AG10803 (cell line): ENCODE measurements at regions not wholly inside any gene's neighbourhood (a gene's known extent, or its start where the extent isn't known, plus 50 kb on each side); places are given as distances from the start of the nearest gene placed in this dataset.

Experiments
- DNase-seq: peaks from one replicate; pipeline ENCODE4 v3.0.0; 2010; ENCODE audit warnings: low read depth
- H3K4me3 ChIP-seq: 2 replicates; pipeline ENCODE4 v1.5.1; 2011; ENCODE audit warnings: mild to moderate bottlenecking, low read length, control low read depth
- TF ChIP-seq, protein P1 (sequence below): conservative IDR thresholded peaks from 2 replicates; pipeline ENCODE4 v1.5.1; 2011; ENCODE audit warnings: mild to moderate bottlenecking, low read length, control low read depth, inconsistent platforms

DNA sequence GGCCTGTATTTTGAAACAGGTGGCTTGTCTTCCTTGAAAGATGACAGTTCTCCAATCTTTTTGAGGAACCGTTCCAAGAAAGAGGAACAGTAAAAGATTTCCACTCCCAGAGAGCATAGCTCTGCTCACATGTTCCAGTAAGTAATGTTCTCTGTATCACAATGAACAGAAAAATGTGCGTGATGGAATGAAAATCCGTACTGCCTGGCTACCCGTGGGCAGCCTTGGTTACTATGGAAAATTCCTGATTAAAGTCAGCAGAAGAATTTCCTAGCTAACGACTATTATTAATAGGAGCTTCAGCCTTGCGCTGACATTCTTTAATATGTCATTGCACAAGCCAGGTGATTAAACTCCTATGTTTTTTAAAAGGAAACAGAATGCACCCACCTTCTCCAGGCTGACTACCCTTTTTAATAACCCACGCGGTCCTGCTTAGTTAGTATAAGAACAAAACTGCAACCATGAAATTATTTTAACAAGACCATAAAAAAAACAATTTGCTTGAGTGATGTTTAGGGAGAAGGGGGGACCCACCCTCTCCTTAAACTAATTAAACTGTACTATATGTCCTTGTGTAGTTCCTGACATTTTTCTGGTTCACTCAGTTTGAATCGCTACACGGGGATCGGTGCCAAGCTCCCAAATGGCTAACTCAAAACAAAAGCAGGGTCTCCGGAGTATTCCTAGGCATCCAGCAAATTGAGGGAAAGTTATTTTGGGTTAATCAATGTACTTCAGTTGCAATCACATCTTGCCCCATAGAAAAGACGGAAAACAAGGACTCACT lies 54.8 kb upstream of the CPEB4 start:
- DNase-seq = no peak
- H3K4me3 ChIP-seq = no peak overlapping the region
- TF ChIP-seq, protein P1, sequence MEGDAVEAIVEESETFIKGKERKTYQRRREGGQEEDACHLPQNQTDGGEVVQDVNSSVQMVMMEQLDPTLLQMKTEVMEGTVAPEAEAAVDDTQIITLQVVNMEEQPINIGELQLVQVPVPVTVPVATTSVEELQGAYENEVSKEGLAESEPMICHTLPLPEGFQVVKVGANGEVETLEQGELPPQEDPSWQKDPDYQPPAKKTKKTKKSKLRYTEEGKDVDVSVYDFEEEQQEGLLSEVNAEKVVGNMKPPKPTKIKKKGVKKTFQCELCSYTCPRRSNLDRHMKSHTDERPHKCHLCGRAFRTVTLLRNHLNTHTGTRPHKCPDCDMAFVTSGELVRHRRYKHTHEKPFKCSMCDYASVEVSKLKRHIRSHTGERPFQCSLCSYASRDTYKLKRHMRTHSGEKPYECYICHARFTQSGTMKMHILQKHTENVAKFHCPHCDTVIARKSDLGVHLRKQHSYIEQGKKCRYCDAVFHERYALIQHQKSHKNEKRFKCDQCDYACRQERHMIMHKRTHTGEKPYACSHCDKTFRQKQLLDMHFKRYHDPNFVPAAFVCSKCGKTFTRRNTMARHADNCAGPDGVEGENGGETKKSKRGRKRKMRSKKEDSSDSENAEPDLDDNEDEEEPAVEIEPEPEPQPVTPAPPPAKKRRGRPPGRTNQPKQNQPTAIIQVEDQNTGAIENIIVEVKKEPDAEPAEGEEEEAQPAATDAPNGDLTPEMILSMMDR = no peak

DNA sequence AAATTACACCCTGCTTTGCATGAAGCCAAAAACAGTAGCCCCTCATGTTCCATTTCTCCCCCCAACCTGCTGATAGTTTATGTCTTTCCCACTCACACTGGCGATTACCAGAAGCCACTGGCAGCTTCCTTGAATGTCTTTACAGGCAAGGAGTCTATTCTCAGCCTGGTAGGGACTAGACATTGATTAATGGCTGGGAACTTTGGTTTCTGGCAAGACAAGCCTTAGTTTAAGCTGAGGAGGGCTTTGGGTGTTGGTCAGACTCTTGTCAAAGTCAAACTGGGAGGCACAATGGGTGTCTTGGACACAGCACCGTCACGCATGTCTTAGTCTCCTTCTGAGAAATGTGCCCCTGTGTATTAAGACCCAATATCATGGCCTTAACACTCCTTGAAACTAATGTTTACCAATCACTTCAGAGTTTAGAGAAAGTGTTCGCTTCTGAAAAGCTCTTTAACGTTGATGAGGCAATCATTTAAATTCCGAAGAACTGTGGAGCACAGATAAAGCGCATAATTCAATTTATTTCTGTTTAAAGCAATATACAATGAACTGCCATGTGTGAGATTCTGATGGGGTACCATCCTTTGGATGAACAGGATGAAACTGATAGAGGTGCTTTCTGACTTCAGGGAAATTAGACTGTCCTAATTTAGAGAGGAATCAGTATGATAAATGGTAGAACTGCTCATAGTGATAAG lies 53.9 kb upstream of the CPEB4 start:
- TF ChIP-seq, protein P1 = no peak
- DNase-seq = no peak

DNA sequence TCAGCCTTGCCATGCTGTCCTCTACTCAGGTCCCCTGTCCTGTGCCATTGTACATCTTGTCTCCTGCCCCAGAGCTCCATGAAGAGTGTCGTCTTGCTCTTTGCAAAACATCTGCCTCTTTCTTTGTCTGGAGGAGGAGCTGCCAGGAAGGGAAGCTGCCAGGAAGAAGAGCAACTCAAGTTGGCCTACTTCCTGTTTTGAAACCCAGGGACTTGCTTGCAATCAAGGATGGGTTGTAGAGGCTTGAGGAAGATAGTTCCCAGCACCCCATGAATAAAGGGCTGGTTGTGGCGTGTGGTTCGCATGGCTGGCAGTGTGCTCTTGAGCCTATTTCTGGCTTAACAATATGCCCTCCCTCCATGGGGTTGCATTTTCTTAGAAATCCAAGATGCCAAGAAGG lies 53.0 kb upstream of the CPEB4 start:
- TF ChIP-seq, protein P1 = no peak
- no peak overlapping the region for H3K4me3 ChIP-seq
- DNase-seq = no peak

More for the DNA sequence above, 53.9 kb upstream of the CPEB4 start:
- no peak overlapping the region for H3K4me3 ChIP-seq

- TF ChIP-seq, protein P1 = no peak
- no peak overlapping the region for H3K4me3 ChIP-seq
- DNase-seq = no peak
Measured at GRCh38 chr5:173835661-173836060, 52.5 kb upstream of the CPEB4 start.

GRCh38 chr5:173837654-173838053 lies 50.5 kb upstream of the CPEB4 start:
- no peak for DNase-seq
- H3K4me3 ChIP-seq = no peak overlapping the region
- TF ChIP-seq, protein P1 = no peak
